HCT116 (cell line): ENCODE measurements at regions not wholly inside any gene's neighbourhood (a gene's known extent, or its start where the extent isn't known, plus 50 kb on each side); places are given as distances from the start of the nearest gene placed in this dataset.

Source experiments
- ATAC-seq: fragments of 200-7000 bp; cut with Tn5 transposase; 2 replicates; pipeline ENCODE4 v1.9.1; 2020; ENCODE audit warnings: mild to moderate bottlenecking, moderate library complexity
- BruUV-seq: library from RNA; stranded (reverse); fragments of 400-500 nt; replicated peaks from 2 replicates; lab custom pipeline; 2021; lab: Mats Ljungman, UMichigan
- CTCF ChIA-PET: fragments of 300-600 bp; sonication (Branson Sonifier 250); formaldehyde crosslinking; loops from one replicate; lab custom pipeline; 2021; ENCODE audit warnings: antibody characterized with exemption; lab: Charles Lee
- POLR2A ChIA-PET: fragments of 300-600, 350-600 bp; sonication (Branson Sonifier 250); formaldehyde crosslinking; loops from one replicate; lab custom pipeline; 2021; ENCODE audit warnings: antibody characterized with exemption; lab: Charles Lee
- RAD21 ChIA-PET, 2 experiments: fragments of 300-600 bp; sonication (Branson Sonifier 250); formaldehyde crosslinking; loops; one replicate each; lab custom pipeline; 2023; ENCODE audit warnings: low total read pairs in 2 of 2; ENCODE audit not compliant: uncharacterized antibody in 2 of 2, unreplicated experiment in 2 of 2, low non-redundant PET in 1 of 2; lab: Charles Lee
- DNase-seq: peaks from one replicate; pipeline ENCODE4 v3.0.0-alpha.2; 2010; ENCODE audit warnings: low read depth, low spot score
- H2AFZ ChIP-seq: fragments of 200-600 bp; shearing (Covaris generic), sonication (generic); 2 replicates; pipeline ENCODE4 v1.6.1; 2017; ENCODE audit warnings: low read depth, mixed run types, mixed read lengths, antibody characterized with exemption, low read length; ENCODE audit not compliant: poor library complexity, severe bottlenecking
- H3K27ac ChIP-seq: 2 replicates; pipeline ENCODE4 v1.5.1; 2012; ENCODE audit warnings: low read depth, low read length
- H3K27me3 ChIP-seq: fragments of 200-600 bp; sonication (generic); 2 replicates; pipeline ENCODE4 v1.6.1; 2016; ENCODE audit warnings: mixed run types, low read length, mixed read lengths; ENCODE audit not compliant: insufficient read depth
- H3K36me3 ChIP-seq, 2 experiments: fragments of 200-500 bp in 1 of 2; fragments of 200-600 bp in 1 of 2; sonication (Bioruptor generic) in 1 of 2; sonication (generic) in 1 of 2; 2 replicates each; pipeline versions ENCODE4 v1.5.1 to v1.6.1; 2014 to 2016; ENCODE audit warnings: low read length in 2 of 2, inconsistent platforms in 1 of 2, mixed read lengths in 1 of 2, mixed run types in 1 of 2; ENCODE audit not compliant: insufficient read depth in 2 of 2, control insufficient read depth in 1 of 2
- H3K4me1 ChIP-seq, 2 experiments: fragments of 200-600 bp in 1 of 2; sonication (generic) in 1 of 2; 2 replicates each; pipeline versions ENCODE4 v1.5.1 to v1.6.1; 2012 to 2017; ENCODE audit warnings: low read length in 2 of 2, inconsistent platforms in 1 of 2, mild to moderate bottlenecking in 1 of 2, mixed read lengths in 1 of 2, mixed run types in 1 of 2, moderate library complexity in 1 of 2; ENCODE audit not compliant: insufficient read depth in 2 of 2, control insufficient read depth in 1 of 2
- H3K4me2 ChIP-seq: fragments of 200-600 bp; sonication (generic); 2 replicates; pipeline ENCODE4 v1.6.1; 2017; ENCODE audit warnings: mixed run types, low read length, mixed read lengths
- H3K4me3 ChIP-seq, 2 experiments: fragments of 200-600 bp in 1 of 2; sonication (generic) in 1 of 2; replicated peaks in 1 of 2; 2 replicates each; pipeline ENCODE4 v1.5.1; 2011 to 2016; ENCODE audit warnings: low read length in 2 of 2, control low read depth in 1 of 2, low read depth in 1 of 2, mild to moderate bottlenecking in 1 of 2, mixed read lengths in 1 of 2, mixed run types in 1 of 2
- H3K79me2 ChIP-seq: fragments of 200-600 bp; sonication (generic); 2 replicates; pipeline ENCODE4 v1.6.1; 2017; ENCODE audit warnings: mild to moderate bottlenecking, mixed run types, low read length, moderate library complexity, mixed read lengths; ENCODE audit not compliant: insufficient read depth
- H3K9ac ChIP-seq: fragments of 200-600 bp; sonication (generic); 2 replicates; pipeline ENCODE4 v1.6.1; 2016; ENCODE audit warnings: low read length, mixed read lengths
- H3K9me2 ChIP-seq: fragments of 200-600 bp; sonication (generic), shearing (Covaris generic); 2 replicates; pipeline ENCODE4 v1.6.1; 2017; ENCODE audit warnings: mixed run types, mild to moderate bottlenecking, moderate library complexity; ENCODE audit not compliant: insufficient read depth
- H3K9me3 ChIP-seq, 2 experiments: fragments of 200-500 bp in 1 of 2; fragments of 200-600 bp in 1 of 2; sonication (Bioruptor generic) in 1 of 2; sonication (generic) in 1 of 2; 2 replicates each; pipeline ENCODE4 v1.6.1; 2014 to 2017; ENCODE audit warnings: low read length in 2 of 2, mixed read lengths in 2 of 2, inconsistent platforms in 1 of 2, low read depth in 1 of 2, mild to moderate bottlenecking in 1 of 2, mixed run types in 1 of 2, moderate library complexity in 1 of 2; ENCODE audit not compliant: control insufficient read depth in 1 of 2, insufficient read depth in 1 of 2
- H4K20me1 ChIP-seq: fragments of 200-600 bp; sonication (generic), shearing (Covaris generic); 2 replicates; pipeline ENCODE4 v1.6.1; 2017; ENCODE audit warnings: mixed run types, mild to moderate bottlenecking, moderate library complexity; ENCODE audit not compliant: insufficient read depth
- ATF3 ChIP-seq: IDR thresholded peaks from 2 replicates; pipeline ENCODE4 v1.6.1; 2012
- CBX3 ChIP-seq: IDR thresholded peaks from 2 replicates; pipeline ENCODE4 v1.6.1; 2012; ENCODE audit warnings: low read depth
- CEBPB ChIP-seq: IDR thresholded peaks from 2 replicates; pipeline ENCODE4 v1.6.1; 2012; ENCODE audit warnings: low read depth
- EGR1 ChIP-seq: IDR thresholded peaks from 2 replicates; pipeline ENCODE4 v1.6.1; 2012; ENCODE audit warnings: low read depth
- MAX ChIP-seq: IDR thresholded peaks from 2 replicates; pipeline ENCODE4 v1.6.1; 2012
- POLR2AphosphoS5 ChIP-seq: IDR thresholded peaks from 2 replicates; pipeline ENCODE4 v1.6.1; 2011; ENCODE audit warnings: mild to moderate bottlenecking, low read depth, low read length, moderate library complexity
- SIN3A ChIP-seq: IDR thresholded peaks from 2 replicates; pipeline ENCODE4 v1.6.1; 2012; ENCODE audit warnings: low read depth
- SP1 ChIP-seq: IDR thresholded peaks from 2 replicates; pipeline ENCODE4 v1.6.1; 2012; ENCODE audit warnings: low read depth
- intact Hi-C: fragments of 100-400 bp; cut with micrococcal nuclease; formaldehyde crosslinking; loops from 2 replicates; pipeline ENCODE4 v1.10.0; 2022

- Histone ChIP-seq H3K36me3 (no peaks in the 10 kb centered on the region), H3K27ac (no peak overlapping the region), H3K4me1 (no peaks in the 10 kb centered on the region), H2AFZ (no peak overlapping the region), H3K79me2 (no peaks in the 10 kb centered on the region), H3K4me2 (no peak overlapping the region), H3K9me3 (no peaks in the 10 kb centered on the region), H3K9me2 (no peaks in the 10 kb centered on the region)
- ChIA-PET POLR2A (no interaction called here), CTCF (interaction anchor here (0.9 to 1.4 kb wide), 2 partner anchors 9 to 11 kb away, joined by 3 to 4 read pairs; no protein-coding TSS in a partner anchor), RAD21 (no interaction called here)
- DNase-seq, result no peak
- BruUV-seq, result no TSS peak
- intact Hi-C loops, result no loop called here
- TF ChIP-seq EGR1 (no peak), SP1 (no peak), CEBPB (no peak)
- TF ChIP-seq, all 23 proteins: peak for 0
- H3K9ac ChIP-seq, result no peak overlapping the region
- ATAC-seq, result no peak
- H3K4me3 ChIP-seq, result no peak overlapping the region
- H4K20me1 ChIP-seq, result no peaks in the 10 kb centered on the region
- peaks cover 18% of the 10 kb centered on the region for H3K27me3 ChIP-seq
Measured at GRCh38 chr2:40543381-40543780, 91.5 kb upstream of the SLC8A1 start.

GRCh38 chr2:40544072-40544471 lies 92.2 kb upstream of the SLC8A1 start:
- ATAC-seq (no peak), DNase-seq (no peak)
- BruUV-seq, result no TSS peak
- H2AFZ ChIP-seq, result no peak overlapping the region
- TF ChIP-seq CEBPB (no peak), CBX3 (no peak), ATF3 (no peak), MAX (no peak), POLR2AphosphoS5 (no peak), SIN3A (no peak)
- no peaks in the 10 kb centered on the region for H3K36me3 ChIP-seq
- peaks cover 18% of the 10 kb centered on the region for H3K27me3 ChIP-seq
- intact Hi-C loops, result no loop called here
- H4K20me1 ChIP-seq, result no peaks in the 10 kb centered on the region
- no peak overlapping the region for H3K4me3 ChIP-seq
- ChIA-PET CTCF (no interaction called here), RAD21 (no interaction called here), POLR2A (no interaction called here)
- no peak overlapping the region for H3K4me2 ChIP-seq
- no peaks in the 10 kb centered on the region for H3K9me2 ChIP-seq
- H3K9me3 ChIP-seq, result no peaks in the 10 kb centered on the region
- H3K9ac ChIP-seq, result no peak overlapping the region
- no peaks in the 10 kb centered on the region for H3K4me1 ChIP-seq
- H3K27ac ChIP-seq, result no peak overlapping the region
- H3K79me2 ChIP-seq, result no peaks in the 10 kb centered on the region
